Neural progenitor cell (in vitro differentiated cells): ENCODE measurements at regions not wholly inside any gene's neighbourhood (a gene's known extent, or its start where the extent isn't known, plus 50 kb on each side); places are given as distances from the start of the nearest gene placed in this dataset.
"Not testable (repeated sequence)": the region's sequence is repeated elsewhere in the genome, so short reads cannot be mapped to it uniquely, and the experiment has no call there.

Experiments used
- DNase-seq: peaks from one replicate; pipeline ENCODE4 v3.0.0-alpha.2; 2016; ENCODE audit warnings: low spot score
- H2AFZ ChIP-seq: fragments of 200-600 bp; sonication (generic); replicated peaks from 2 replicates; pipeline ENCODE4 v1.6.1; 2016; ENCODE audit warnings: antibody characterized with exemption
- H3F3A ChIP-seq: fragments of 200-600 bp; sonication (generic); 2 replicates; pipeline ENCODE4 v1.6.1; 2016; ENCODE audit warnings: antibody characterized with exemption, low read depth
- H3K27ac ChIP-seq: fragments of 200-600 bp; sonication (generic); 2 replicates; pipeline ENCODE4 v1.5.1; 2016; ENCODE audit warnings: mild to moderate bottlenecking
- H3K27me3 ChIP-seq: fragments of 200-600 bp; sonication (generic); 2 replicates; pipeline ENCODE4 v1.6.1; 2016; ENCODE audit warnings: mild to moderate bottlenecking, moderate library complexity
- H3K36me3 ChIP-seq: fragments of 200-600 bp; sonication (generic); 2 replicates; pipeline ENCODE4 v1.5.1; 2016
- H3K4me1 ChIP-seq: fragments of 200-600 bp; sonication (generic); 2 replicates; pipeline ENCODE4 v1.6.1; 2016; ENCODE audit warnings: mixed run types
- H3K4me2 ChIP-seq: fragments of 200-600 bp; sonication (generic); 2 replicates; pipeline ENCODE4 v1.6.1; 2016
- H3K4me3 ChIP-seq: fragments of 200-600 bp; sonication (generic); 2 replicates; pipeline ENCODE4 v1.5.1; 2016
- H3K79me2 ChIP-seq: fragments of 200-600 bp; sonication (generic); 2 replicates; pipeline ENCODE4 v1.6.1; 2016; ENCODE audit warnings: low read depth
- H3K9ac ChIP-seq: fragments of 200-600 bp; sonication (generic); 2 replicates; pipeline ENCODE4 v1.6.1; 2016
- H3K9me3 ChIP-seq: fragments of 200-600 bp; sonication (generic); 2 replicates; pipeline ENCODE4 v1.5.1; 2016; ENCODE audit warnings: low read depth
- H4K20me1 ChIP-seq: fragments of 200-600 bp; sonication (generic); 2 replicates; pipeline ENCODE4 v1.6.1; 2016; ENCODE audit warnings: low read depth
- H3K27ac Mint-ChIP-seq: 3 replicates; pipeline ENCODE4 v1.8.0; 2021; ENCODE audit warnings: mixed read lengths
- H3K27me3 Mint-ChIP-seq: 2 replicates; pipeline ENCODE4 v1.8.0; 2022; ENCODE audit warnings: low read depth, mild to moderate bottlenecking, inconsistent platforms, moderate library complexity, mixed read lengths; ENCODE audit not compliant: insufficient read depth
- H3K36me3 Mint-ChIP-seq: 3 replicates; pipeline ENCODE4 v1.8.0; 2021; ENCODE audit warnings: mixed read lengths
- H3K4me1 Mint-ChIP-seq: 3 replicates; pipeline ENCODE4 v1.8.0; 2021; ENCODE audit warnings: mixed read lengths
- H3K4me3 Mint-ChIP-seq: 3 replicates; pipeline ENCODE4 v1.8.0; 2021; ENCODE audit warnings: mild to moderate bottlenecking, moderate library complexity, mixed read lengths
- H3K9me3 Mint-ChIP-seq: 3 replicates; pipeline ENCODE4 v1.8.0; 2020; ENCODE audit warnings: mixed read lengths
- EZH2 ChIP-seq: fragments of 200-600 bp; sonication (generic); IDR thresholded peaks from 2 replicates; pipeline ENCODE4 v1.6.1; 2017; ENCODE audit warnings: antibody characterized with exemption, mild to moderate bottlenecking, moderate library complexity
- EZH2phosphoT487 ChIP-seq: fragments of 200-600 bp; sonication (generic); IDR thresholded peaks from 2 replicates; pipeline ENCODE4 v1.6.1; 2017; ENCODE audit warnings: antibody characterized with exemption
- TF ChIP-seq, protein P1 (sequence below): fragments of 200-600 bp; sonication (generic); IDR thresholded peaks from 2 replicates; pipeline ENCODE4 v1.5.1; 2017; ENCODE audit warnings: antibody characterized with exemption, mild to moderate bottlenecking

DNA sequence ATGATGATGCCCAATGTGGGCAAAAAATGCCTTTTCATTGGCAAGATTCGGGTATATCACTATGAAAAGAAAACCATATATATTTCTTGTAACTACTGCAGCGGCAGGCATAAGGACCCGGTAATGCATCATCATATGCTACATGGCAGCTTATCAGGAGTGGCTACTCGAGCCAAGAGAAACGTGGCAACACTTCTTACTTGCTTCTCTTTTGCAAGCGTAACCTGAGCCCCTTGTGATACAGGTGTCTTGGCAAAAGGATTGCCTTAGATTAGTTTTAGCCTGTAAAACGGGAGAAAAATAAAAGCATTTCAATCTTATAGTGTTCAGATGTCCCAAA lies 280.3 kb downstream of the SPRY1 start:
- Mint-ChIP-seq H3K27me3 (no peaks in the 10 kb centered on the region), H3K27ac (no peak overlapping the region)
- H3K9me3 ChIP-seq, result no peaks in the 10 kb centered on the region

DNA sequence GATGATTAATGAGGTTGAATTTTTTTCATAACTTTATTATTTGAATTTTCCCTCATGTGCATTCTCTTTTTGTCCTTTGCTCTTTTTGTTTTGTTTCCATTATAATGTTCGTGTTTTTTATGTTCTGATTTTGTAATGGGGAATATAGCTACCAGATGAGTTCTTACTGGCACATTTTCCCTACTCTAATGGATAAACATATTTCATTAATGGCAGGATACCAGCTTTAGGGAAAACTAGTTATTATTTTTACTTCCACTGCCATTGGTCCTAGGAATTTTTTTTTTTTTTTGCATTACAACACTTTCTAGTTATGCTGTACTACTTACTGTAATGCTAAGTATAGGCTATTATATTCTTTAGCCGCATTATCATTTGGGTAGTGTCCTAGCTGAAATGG lies 286.3 kb downstream of the SPRY1 start:
- Mint-ChIP-seq H3K36me3 (peaks cover 17% of the 10 kb centered on the region), H3K4me3 (no peak overlapping the region), H3K27ac (no peak overlapping the region), H3K9me3 (peaks cover 26% of the 10 kb centered on the region), H3K27me3 (no peaks in the 10 kb centered on the region), H3K4me1 (no peaks in the 10 kb centered on the region)
- TF ChIP-seq EZH2phosphoT487 (no peak), EZH2 (no peak)
- TF ChIP-seq, protein P1, sequence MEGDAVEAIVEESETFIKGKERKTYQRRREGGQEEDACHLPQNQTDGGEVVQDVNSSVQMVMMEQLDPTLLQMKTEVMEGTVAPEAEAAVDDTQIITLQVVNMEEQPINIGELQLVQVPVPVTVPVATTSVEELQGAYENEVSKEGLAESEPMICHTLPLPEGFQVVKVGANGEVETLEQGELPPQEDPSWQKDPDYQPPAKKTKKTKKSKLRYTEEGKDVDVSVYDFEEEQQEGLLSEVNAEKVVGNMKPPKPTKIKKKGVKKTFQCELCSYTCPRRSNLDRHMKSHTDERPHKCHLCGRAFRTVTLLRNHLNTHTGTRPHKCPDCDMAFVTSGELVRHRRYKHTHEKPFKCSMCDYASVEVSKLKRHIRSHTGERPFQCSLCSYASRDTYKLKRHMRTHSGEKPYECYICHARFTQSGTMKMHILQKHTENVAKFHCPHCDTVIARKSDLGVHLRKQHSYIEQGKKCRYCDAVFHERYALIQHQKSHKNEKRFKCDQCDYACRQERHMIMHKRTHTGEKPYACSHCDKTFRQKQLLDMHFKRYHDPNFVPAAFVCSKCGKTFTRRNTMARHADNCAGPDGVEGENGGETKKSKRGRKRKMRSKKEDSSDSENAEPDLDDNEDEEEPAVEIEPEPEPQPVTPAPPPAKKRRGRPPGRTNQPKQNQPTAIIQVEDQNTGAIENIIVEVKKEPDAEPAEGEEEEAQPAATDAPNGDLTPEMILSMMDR, result no peak
- no peak overlapping the region for H2AFZ ChIP-seq
- no peaks in the 10 kb centered on the region for H3K79me2 ChIP-seq
- no peaks in the 10 kb centered on the region for H3K9me3 ChIP-seq
- no peak overlapping the region for H3K27ac ChIP-seq
- H3K4me1 ChIP-seq, result no peaks in the 10 kb centered on the region
- no peaks in the 10 kb centered on the region for H3K36me3 ChIP-seq
- no peaks in the 10 kb centered on the region for H3K27me3 ChIP-seq
- H3K4me2 ChIP-seq, result no peak overlapping the region
- no peak for DNase-seq
- H3K4me3 ChIP-seq, result no peak overlapping the region
- no peak overlapping the region for H3K9ac ChIP-seq
- no peaks in the 10 kb centered on the region for H4K20me1 ChIP-seq
- no peaks in the 10 kb centered on the region for H3F3A ChIP-seq

More for the DNA sequence above, 280.3 kb downstream of the SPRY1 start:
- no peak overlapping the region for H2AFZ ChIP-seq
- H3K4me1 ChIP-seq, result peaks cover 15% of the 10 kb centered on the region
- no peaks in the 10 kb centered on the region for H3F3A ChIP-seq
- H4K20me1 ChIP-seq, result no peaks in the 10 kb centered on the region
- Mint-ChIP-seq H3K9me3 (no peaks in the 10 kb centered on the region), H3K4me1 (peaks cover 5% of the 10 kb centered on the region), H3K36me3 (no peaks in the 10 kb centered on the region), H3K4me3 (no peak overlapping the region)
- peak; percentile 37 for DNase-seq
- H3K27ac ChIP-seq, result no peak overlapping the region
- no peaks in the 10 kb centered on the region for H3K79me2 ChIP-seq
- TF ChIP-seq, protein P1, result no peak
- TF ChIP-seq EZH2phosphoT487 (no peak), EZH2 (no peak)
- no peaks in the 10 kb centered on the region for H3K27me3 ChIP-seq
- H3K4me3 ChIP-seq, result no peak overlapping the region
- H3K9ac ChIP-seq, result no peak overlapping the region
- H3K4me2 ChIP-seq, result no peak overlapping the region
- H3K36me3 ChIP-seq, result no peaks in the 10 kb centered on the region

DNA sequence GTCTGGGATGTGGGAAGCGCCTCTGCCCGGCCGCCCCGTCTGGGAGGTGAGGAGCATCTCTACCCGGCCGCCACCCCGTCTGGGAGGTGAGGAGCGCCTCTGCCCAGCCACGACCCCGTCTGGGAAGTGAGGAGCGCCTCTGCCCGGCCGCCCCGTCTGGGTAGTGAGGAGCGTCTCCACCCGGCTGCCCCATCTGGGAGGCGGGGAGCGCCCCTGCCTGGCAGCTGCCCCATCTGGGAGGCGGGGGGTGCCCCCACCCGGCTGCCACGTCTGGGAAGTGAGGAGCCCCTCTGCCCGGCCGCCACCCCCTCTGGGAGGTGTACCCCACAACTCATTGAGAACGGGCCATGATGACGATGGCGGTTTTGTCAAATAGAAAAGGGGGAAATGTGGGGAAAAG lies 288.3 kb downstream of the SPRY1 start:
- Mint-ChIP-seq H3K9me3 (peaks cover 42% of the 10 kb centered on the region), H3K36me3 (peaks cover 19% of the 10 kb centered on the region)
- not testable (repeated sequence) for H3K27me3 Mint-ChIP-seq, H3K4me1 Mint-ChIP-seq, H3K4me3 Mint-ChIP-seq, H3K9me3 ChIP-seq, H3K4me2 ChIP-seq, H3K79me2 ChIP-seq, H3K4me3 ChIP-seq, H3K9ac ChIP-seq, H3F3A ChIP-seq, DNase-seq, H4K20me1 ChIP-seq, H3K27ac ChIP-seq, H3K27ac Mint-ChIP-seq, H3K36me3 ChIP-seq, H3K27me3 ChIP-seq, H3K4me1 ChIP-seq, H2AFZ ChIP-seq

DNA sequence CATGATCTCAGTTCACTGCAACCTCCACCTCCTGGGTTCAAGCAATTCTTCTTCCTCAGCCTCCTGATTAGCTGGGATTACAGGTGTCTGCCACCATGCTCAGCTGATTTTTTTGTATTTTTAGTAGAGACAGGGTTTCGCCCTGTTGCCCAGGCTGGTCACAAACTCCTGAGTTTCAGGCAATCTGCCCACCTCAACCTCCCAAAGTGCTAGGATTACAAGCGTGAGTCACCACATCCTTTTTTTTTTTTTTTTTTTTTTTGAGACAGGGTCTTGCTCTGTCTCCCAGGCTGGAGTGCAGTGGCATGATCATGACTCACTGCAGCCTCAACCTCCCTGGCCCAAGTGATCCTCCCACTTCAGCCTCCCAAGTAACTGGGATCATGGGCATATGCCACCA lies 298.9 kb downstream of the SPRY1 start:
- H3K9ac ChIP-seq, H3K27me3 Mint-ChIP-seq, H3K4me3 Mint-ChIP-seq, H4K20me1 ChIP-seq, H3K36me3 Mint-ChIP-seq, H3K9me3 ChIP-seq, H3K4me3 ChIP-seq, H3K27ac Mint-ChIP-seq, H3K27me3 ChIP-seq, DNase-seq, H3K4me2 ChIP-seq, H3K4me1 Mint-ChIP-seq, H3K9me3 Mint-ChIP-seq, H3K4me1 ChIP-seq, H3F3A ChIP-seq, H3K79me2 ChIP-seq, H3K36me3 ChIP-seq, H3K27ac ChIP-seq, H2AFZ ChIP-seq: not testable (repeated sequence)
